RWPE1 (cell line): ENCODE measurements at regions not wholly inside any gene's neighbourhood (a gene's known extent, or its start where the extent isn't known, plus 50 kb on each side); places are given as distances from the start of the nearest gene placed in this dataset.

Experiments used
- CTCF ChIA-PET: fragments of 350-600 bp; sonication (Branson Sonifier 250); formaldehyde crosslinking; extraction: SDS; loops from one replicate; lab custom pipeline; 2021; lab: Yijun Ruan, JAX
- POLR2A ChIA-PET: fragments of 400-600 bp; formaldehyde crosslinking; extraction: SDS; loops from one replicate; lab custom pipeline; 2020; ENCODE audit warnings: antibody characterized with exemption; ENCODE audit not compliant: low non-redundant PET; lab: Yijun Ruan, JAX
- DNase-seq: peaks from one replicate; pipeline ENCODE4 v3.0.0; 2012; ENCODE audit warnings: low spot score
- H3K27ac ChIP-seq: fragments of 450-650 bp; 2 replicates; pipeline ENCODE4 v1.5.1; 2017
- CTCF ChIP-seq: fragments of 450-650 bp; conservative IDR thresholded peaks from 2 replicates; pipeline ENCODE4 v1.5.1; 2017; ENCODE audit warnings: low read depth, mild to moderate bottlenecking

- no peak overlapping the region for H3K27ac ChIP-seq
Measured at GRCh38 chr18:77573571-77573970, 323.9 kb downstream of the GALR1 start.

GRCh38 chr18:77590943-77591515 is 341.4 kb downstream of the GALR1 start:
- ChIA-PET POLR2A (no interaction called here), CTCF (no interaction called here)
- no peak for DNase-seq
- no peak overlapping the region for H3K27ac ChIP-seq
- no peak for TF ChIP-seq CTCF

More at GRCh38 chr18:77573571-77573970, 323.9 kb downstream of the GALR1 start:
- TF ChIP-seq CTCF: no peak
- ChIA-PET POLR2A (no interaction called here), CTCF (no interaction called here)
- DNase-seq: no peak

- ChIA-PET CTCF (no interaction called here), POLR2A (no interaction called here)
- no peak overlapping the region for H3K27ac ChIP-seq
- TF ChIP-seq CTCF: no peak
- no peak for DNase-seq
Measured at GRCh38 chr18:77597726-77598125, 348.1 kb downstream of the GALR1 start.

DNA sequence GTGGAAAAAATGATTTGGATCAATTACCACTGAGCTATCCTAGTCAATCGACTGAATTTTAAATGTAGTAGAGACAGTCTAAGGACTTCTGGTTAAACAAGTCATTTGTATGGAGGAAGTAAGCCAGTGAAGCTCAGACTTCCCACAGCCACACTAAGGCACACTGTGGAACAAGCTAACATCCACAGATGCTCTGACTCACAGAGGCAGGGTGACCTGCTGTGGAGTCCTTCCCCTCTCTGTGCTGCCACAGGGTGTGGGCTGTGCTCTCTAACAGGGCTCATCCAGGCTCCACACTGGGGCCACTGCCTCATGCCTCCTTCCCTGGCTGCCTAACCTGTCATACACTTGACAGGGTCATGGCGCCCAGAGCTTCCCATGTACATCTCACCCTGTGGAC is 351.0 kb downstream of the GALR1 start:
- ChIA-PET CTCF (no interaction called here), POLR2A (no interaction called here)
- DNase-seq: no peak
- TF ChIP-seq CTCF: no peak
- H3K27ac ChIP-seq: no peak overlapping the region

DNA sequence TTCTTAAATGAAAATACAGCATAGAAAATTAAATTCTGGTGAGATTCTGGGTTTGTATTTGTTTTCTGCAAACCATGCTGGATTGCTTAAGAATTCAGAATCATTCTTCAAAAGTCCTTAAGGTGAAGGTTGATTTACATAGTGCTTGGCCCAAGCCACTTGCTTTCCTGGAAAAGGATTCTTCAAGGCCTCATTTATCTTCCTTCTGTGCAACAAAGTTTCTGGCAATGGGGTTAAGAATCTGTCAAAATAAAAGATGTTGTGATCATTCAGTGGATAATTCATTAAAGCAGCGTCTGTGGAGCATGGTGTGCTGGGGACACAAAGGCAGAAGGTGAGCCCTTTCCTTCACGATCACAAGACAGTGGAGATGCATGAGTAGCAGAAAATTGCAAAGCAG is 351.9 kb downstream of the GALR1 start:
- H3K27ac ChIP-seq: no peak overlapping the region
- ChIA-PET POLR2A (no interaction called here), CTCF (no interaction called here)
- no peak for DNase-seq
- TF ChIP-seq CTCF: no peak

DNA sequence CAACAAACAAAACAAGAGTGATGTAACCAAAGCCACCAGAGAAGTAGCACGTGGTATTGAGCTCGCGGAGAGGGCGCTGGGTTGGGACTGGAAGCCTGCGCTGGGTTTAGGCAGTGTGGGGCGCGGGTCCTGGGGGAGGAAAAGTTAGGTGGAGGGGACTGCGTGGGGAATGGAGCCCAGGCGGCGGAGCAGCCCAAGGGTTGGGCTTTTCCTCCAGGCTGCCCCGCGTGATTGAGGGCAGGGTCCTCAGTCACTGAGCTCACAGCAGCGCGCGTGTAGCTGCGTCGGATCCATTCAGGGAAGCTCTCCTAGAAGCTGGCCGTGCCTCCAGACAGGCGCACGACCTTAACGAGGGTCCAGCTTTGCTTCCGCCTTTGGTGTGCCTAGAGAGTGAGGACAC is 357.4 kb downstream of the GALR1 start:
- H3K27ac ChIP-seq: no peak overlapping the region
- no peak for DNase-seq
- ChIA-PET CTCF (no interaction called here), POLR2A (no interaction called here)
- TF ChIP-seq CTCF: no peak
